Left lung (tissue), 4 donors: ENCODE measurements at regions not wholly inside any gene's neighbourhood (a gene's known extent, or its start where the extent isn't known, plus 50 kb on each side); places are given as distances from the start of the nearest gene placed in this dataset.

Experiments used
- ATAC-seq: fragments of 200-7000 bp; cut with Tn5 transposase; one replicate; pipeline ENCODE4 v1.9.1; 2020; ENCODE audit warnings: moderate library complexity
- DNase-seq, 4 donors: peaks; one replicate each; pipeline ENCODE4 v3.0.0-alpha.2; 2013 to 2020
- H3K27ac ChIP-seq, 2 donors: fragments of 200-600 bp; sonication (generic) in 1 of 2; one replicate each; pipeline versions ENCODE4 v1.5.0 to v1.8.0; 2020 to 2021
- H3K27me3 ChIP-seq, 2 donors: fragments of 200-600 bp; sonication (generic) in 1 of 2; one replicate each; pipeline versions ENCODE4 v1.5.0 to v1.8.0; 2020 to 2021
- H3K36me3 ChIP-seq, 2 donors: fragments of 200-600 bp; sonication (generic) in 1 of 2; one replicate each; pipeline versions ENCODE4 v1.5.0 to v1.8.0; 2020 to 2021
- H3K4me1 ChIP-seq, 2 donors: fragments of 200-600 bp; one replicate each; pipeline ENCODE4 v1.8.0; 2021
- H3K4me3 ChIP-seq, 2 donors: fragments of 200-600 bp; sonication (generic) in 1 of 2; one replicate each; pipeline versions ENCODE4 v1.5.0 to v1.8.0; 2020 to 2021; ENCODE audit warnings: mild to moderate bottlenecking in 1 of 2
- H3K9me3 ChIP-seq, 2 donors: fragments of 200-600 bp; sonication (generic) in 1 of 2; one replicate each; pipeline versions ENCODE4 v1.5.0 to v1.8.0; 2020 to 2021
- CTCF ChIP-seq, 2 donors: fragments of 200-600 bp; sonication (generic) in 1 of 2; IDR thresholded peaks; one replicate each; pipeline versions ENCODE4 v1.5.0 to v1.8.0; 2021; ENCODE audit warnings: antibody characterized with exemption in 2 of 2
- intact Hi-C, 2 donors: fragments of 100-400 bp; cut with DNase I; formaldehyde crosslinking; loops; one replicate each; pipeline versions ENCODE4 v1.11.2 to v1.14.2; 2022
- donor health status: DM: no; HTN: yes; CAD: no.
- donor health status: DM: no; HTN: no; CAD: no.

GRCh38 chr20:59381689-59382088, 81.3 kb downstream of the EDN3 start:
- ATAC-seq (no peak), DNase-seq (no peak)
- peaks cover 0 to 27% of the 10 kb centered on the region in 2 donors for H3K27me3 ChIP-seq
- H3K36me3 ChIP-seq: no peaks in the 10 kb centered on the region
- H3K9me3 ChIP-seq: no peaks in the 10 kb centered on the region
- TF ChIP-seq CTCF (IDR thresholded peaks at IDR 0.05): no peak
- H3K4me1 ChIP-seq: no peaks in the 10 kb centered on the region
- no peak overlapping the region for H3K4me3 ChIP-seq
- intact Hi-C loops: no loop called here
- H3K27ac ChIP-seq: no peak overlapping the region

- no peaks in the 10 kb centered on the region for H3K9me3 ChIP-seq
- no peaks in the 10 kb centered on the region for H3K4me1 ChIP-seq
- intact Hi-C loops: no loop called here
- H3K27me3 ChIP-seq: peaks cover 0 to 27% of the 10 kb centered on the region in 2 donors
- H3K27ac ChIP-seq: no peak overlapping the region
- no peaks in the 10 kb centered on the region for H3K36me3 ChIP-seq
- no peak for DNase-seq
- H3K4me3 ChIP-seq: no peak overlapping the region
- TF ChIP-seq CTCF (IDR thresholded peaks at IDR 0.05): no peak
- no peak for ATAC-seq
Measured at GRCh38 chr20:59382157-59382725, 81.8 kb downstream of the EDN3 start.

GRCh38 chr20:59382907-59383306, 82.5 kb downstream of the EDN3 start:
- no peak overlapping the region for H3K27ac ChIP-seq
- intact Hi-C loops: no loop called here
- ATAC-seq: no peak
- H3K36me3 ChIP-seq: no peaks in the 10 kb centered on the region
- H3K4me3 ChIP-seq: no peak overlapping the region
- no peaks in the 10 kb centered on the region for H3K9me3 ChIP-seq
- peaks cover 0 to 27% of the 10 kb centered on the region in 2 donors for H3K27me3 ChIP-seq
- H3K4me1 ChIP-seq: no peaks in the 10 kb centered on the region
- DNase-seq: no peak
- TF ChIP-seq CTCF (IDR thresholded peaks at IDR 0.05): no peak

- no peaks in the 10 kb centered on the region for H3K9me3 ChIP-seq
- TF ChIP-seq CTCF (IDR thresholded peaks at IDR 0.05): no peak
- no peak overlapping the region for H3K27ac ChIP-seq
- intact Hi-C loops: no loop called here
- H3K4me1 ChIP-seq: no peaks in the 10 kb centered on the region
- peaks cover 0 to 23% of the 10 kb centered on the region in 2 donors for H3K27me3 ChIP-seq
- no peak for ATAC-seq
- H3K4me3 ChIP-seq: no peak overlapping the region
- no peak for DNase-seq
- no peaks in the 10 kb centered on the region for H3K36me3 ChIP-seq
Measured at GRCh38 chr20:59385038-59385437, 84.6 kb downstream of the EDN3 start.

- H3K9me3 ChIP-seq: no peaks in the 10 kb centered on the region
- no peak overlapping the region for H3K4me3 ChIP-seq
- no peaks in the 10 kb centered on the region for H3K4me1 ChIP-seq
- TF ChIP-seq CTCF (IDR thresholded peaks at IDR 0.05): no peak
- peaks cover 0 to 25% of the 10 kb centered on the region in 2 donors for H3K27me3 ChIP-seq
- ATAC-seq (no peak), DNase-seq (no peak)
- intact Hi-C loops: no loop called here
- no peaks in the 10 kb centered on the region for H3K36me3 ChIP-seq
- no peak overlapping the region for H3K27ac ChIP-seq
Measured at GRCh38 chr20:59385480-59385879, 85.1 kb downstream of the EDN3 start.
